ENCODE measurements at regions not wholly inside any gene's neighbourhood (a gene's known extent, or its start where the extent isn't known, plus 50 kb on each side); places are given as distances from the start of the nearest gene placed in this dataset.

DNA sequence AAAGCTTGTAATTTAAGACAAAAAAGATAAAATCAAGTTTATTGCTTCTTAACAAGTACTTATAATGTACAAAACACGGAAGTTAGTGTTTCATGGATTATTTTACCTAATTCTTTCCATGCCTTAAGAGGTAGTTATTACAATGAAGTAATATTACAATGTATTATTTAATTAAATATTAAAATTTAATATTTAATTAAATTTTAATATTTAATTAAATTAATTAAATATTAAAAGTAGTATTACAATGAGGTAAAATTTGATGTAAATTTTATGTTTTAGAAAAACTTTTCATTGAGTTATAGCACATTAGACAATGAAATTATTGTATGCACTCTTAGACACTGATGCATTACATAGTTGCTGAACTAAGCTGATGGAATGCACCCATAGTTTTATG is 220.7 kb upstream of the NETO1 start:
- Mint-ChIP-seq H3K27me3 (ENCODE audit: low read depth) (no peaks in the 10 kb centered on the region), H3K27ac (no peak overlapping the region), H3K4me3 (no peak overlapping the region), H3K36me3 (ENCODE audit: insufficient read depth in 1 of 3, low read depth in 3 of 3) (peaks cover 0 to 4% (median 4%) of the 10 kb centered on the region in 3 experiments; a peak in 1 of 7 replicates), H3K9me3 (peaks cover 3 to 11% of the 10 kb centered on the region in 2 experiments; a peak in 4 of 5 replicates), H3K4me1 (no peaks in the 10 kb centered on the region)
- no peaks in the 10 kb centered on the region for H3K27me3 ChIP-seq (ENCODE audit: insufficient read depth, low read length)
- no peak overlapping the region for H3K23ac ChIP-seq (ENCODE audit: insufficient read length, low read depth, low read length)
- H3K9me3 ChIP-seq (ENCODE audit: control insufficient read depth, low read depth, low read length): no peaks in the 10 kb centered on the region
- H2BK120ac ChIP-seq (ENCODE audit: low read depth, low read length, poor library complexity, severe bottlenecking): no peak overlapping the region
- no peaks in the 10 kb centered on the region for H3K23me2 ChIP-seq (ENCODE audit: insufficient read length, low read depth, low read length, poor library complexity, severe bottlenecking)
- H3K79me2 ChIP-seq (ENCODE audit: insufficient read depth, low read length): no peaks in the 10 kb centered on the region
- no CpG with 5 or more reads among the region's 1 CpG for WGBS (ENCODE audit: extremely low coverage, insufficient read length, low lambda C conversion rate)
- no peak overlapping the region for H3K14ac ChIP-seq (ENCODE audit: insufficient read depth, low read length)
- H4K91ac ChIP-seq (ENCODE audit: insufficient read length, low read depth, low read length): no peak overlapping the region
- H4K8ac ChIP-seq (replicated peaks; ENCODE audit: insufficient read length, low read depth, low read length): no peak overlapping the region
- H3K4me1 ChIP-seq (ENCODE audit: insufficient read depth, low read length): no peaks in the 10 kb centered on the region
- H2BK5ac ChIP-seq (ENCODE audit: insufficient read length, low read length): no peak overlapping the region
- H4K5ac ChIP-seq (ENCODE audit: insufficient read length, low read depth, low read length): no peak overlapping the region
- H2AK5ac ChIP-seq (ENCODE audit: insufficient read length, low read length): no peak overlapping the region
- no peak overlapping the region for H2BK15ac ChIP-seq (ENCODE audit: low read depth, low read length)
- no peak overlapping the region for H3K27ac ChIP-seq (ENCODE audit: insufficient read length, low read depth, low read length)
- H3K4ac ChIP-seq (ENCODE audit: low read depth, low read length): no peak overlapping the region
- no peaks in the 10 kb centered on the region for H4K20me1 ChIP-seq (ENCODE audit: control insufficient read depth, insufficient read depth, insufficient read length)
- H3T11ph ChIP-seq (ENCODE audit: low read length): no peak overlapping the region
- no peak overlapping the region for H2BK12ac ChIP-seq (ENCODE audit: insufficient read length, low read depth, low read length)
- H2AFZ ChIP-seq (ENCODE audit: low read length): no peak overlapping the region
- no peak overlapping the region for H2BK20ac ChIP-seq (ENCODE audit: low read depth, low read length, poor library complexity, severe bottlenecking)
- H3K4me2 ChIP-seq (ENCODE audit: insufficient read depth, insufficient read length, low read length): no peak overlapping the region
- no peak overlapping the region for H3K56ac ChIP-seq (ENCODE audit: insufficient read length, low read depth, low read length)
- no peak for TF ChIP-seq CTCF (conservative IDR thresholded peaks at IDR 0.05)
- H3K18ac ChIP-seq (ENCODE audit: insufficient read length, low read depth, low read length): no peak overlapping the region
- no peaks in the 10 kb centered on the region for H3K79me1 ChIP-seq (ENCODE audit: insufficient read depth, low read depth, low read length, poor library complexity, severe bottlenecking)
- H3K9ac ChIP-seq (ENCODE audit: extremely low read depth, insufficient read length, low read length): no peak overlapping the region
- no peak for DNase-seq

Data from H9 (cell line).